Glomerular endothelial cell (primary cell): ENCODE measurements at regions not wholly inside any gene's neighbourhood (a gene's known extent, or its start where the extent isn't known, plus 50 kb on each side); places are given as distances from the start of the nearest gene placed in this dataset.
A peak's percentile ranks its signal among the peaks of the same experiment; 100 is the strongest.

Experiments used
- DNase-seq: peaks from one replicate; pipeline ENCODE4 v3.0.0-alpha.2; 2011; ENCODE audit warnings: low read depth, low spot score; ENCODE audit errors: extremely low read depth

GRCh38 chr6:140581601-140582000 lies 1207.2 kb upstream of the CITED2 start:
- no peak for DNase-seq

- no peak for DNase-seq
These were observed 1205.5 kb upstream of the CITED2 start for GRCh38 chr6:140579918-140580317.

- DNase-seq = no peak
These were observed 1201.6 kb upstream of the CITED2 start for GRCh38 chr6:140576004-140576555.

- no peak for DNase-seq
These were observed 1198.4 kb upstream of the CITED2 start for GRCh38 chr6:140572867-140573266.

GRCh38 chr6:140572129-140572528 lies 1197.7 kb upstream of the CITED2 start:
- DNase-seq = peak; percentile 85

GRCh38 chr6:140571145-140571544 lies 1196.7 kb upstream of the CITED2 start:
- DNase-seq = no peak

GRCh38 chr6:140567466-140567865 lies 1193.0 kb upstream of the CITED2 start:
- DNase-seq = no peak

GRCh38 chr6:140566781-140567277 lies 1192.4 kb upstream of the CITED2 start:
- peak; percentile 42 for DNase-seq

- no peak for DNase-seq
These were observed 1189.3 kb upstream of the CITED2 start for GRCh38 chr6:140563728-140564127.

GRCh38 chr6:140561701-140562100 lies 1187.3 kb upstream of the CITED2 start:
- DNase-seq = no peak

GRCh38 chr6:140560671-140561070 lies 1186.2 kb upstream of the CITED2 start:
- DNase-seq = no peak

GRCh38 chr6:140559458-140559857 lies 1185.0 kb upstream of the CITED2 start:
- DNase-seq = no peak

- DNase-seq = no peak
These were observed 1180.0 kb upstream of the CITED2 start for GRCh38 chr6:140554421-140554820.

- no peak for DNase-seq
These were observed 1173.9 kb upstream of the CITED2 start for GRCh38 chr6:140548366-140548765.

- DNase-seq = no peak
These were observed 1172.2 kb upstream of the CITED2 start for GRCh38 chr6:140546640-140547039.

GRCh38 chr6:140544431-140544830 lies 1170.0 kb upstream of the CITED2 start:
- no peak for DNase-seq

- no peak for DNase-seq
These were observed 1168.4 kb upstream of the CITED2 start for GRCh38 chr6:140542863-140543262.

- DNase-seq = no peak
These were observed 1166.8 kb upstream of the CITED2 start for GRCh38 chr6:140541288-140541687.

GRCh38 chr6:140540743-140541142 lies 1166.3 kb upstream of the CITED2 start:
- DNase-seq = no peak

- DNase-seq = no peak
These were observed 1164.5 kb upstream of the CITED2 start for GRCh38 chr6:140538926-140539325.

GRCh38 chr6:140537834-140538705 lies 1163.6 kb upstream of the CITED2 start:
- peak; percentile 63 for DNase-seq

- peak; percentile 2 for DNase-seq
These were observed 1162.8 kb upstream of the CITED2 start for GRCh38 chr6:140537211-140537610.
